CD4-positive, CD25-positive, alpha-beta regulatory T cell (primary cell): ENCODE measurements at regions not wholly inside any gene's neighbourhood (a gene's known extent, or its start where the extent isn't known, plus 50 kb on each side); places are given as distances from the start of the nearest gene placed in this dataset.

Experiments
- ATAC-seq, 2 donors: fragments of 150-1000 bp; cut with Tn5 transposase; one replicate each; pipeline ENCODE4 v1.10.0; 2021; ENCODE audit warnings: low read depth in 2 of 2, moderate number of reproducible peaks in 2 of 2, moderate library complexity in 1 of 2
- DNase-seq, 3 donors: peaks; one replicate each; pipeline versions ENCODE4 v3.0.0 to v3.0.0-alpha.2; 2012 to 2022; ENCODE audit warnings: mixed read lengths in 1 of 3
- H3K27ac ChIP-seq: one replicate; pipeline ENCODE4 v1.7.0; 2013; ENCODE audit warnings: mild to moderate bottlenecking, low read length; ENCODE audit not compliant: insufficient read depth, poor library complexity, severe bottlenecking
- H3K27me3 ChIP-seq: one replicate; pipeline ENCODE4 v1.7.0; 2013; ENCODE audit warnings: low read length; ENCODE audit not compliant: control insufficient read depth, insufficient read depth
- H3K36me3 ChIP-seq: one replicate; pipeline ENCODE4 v1.7.0; 2013; ENCODE audit warnings: mild to moderate bottlenecking, low read length, moderate library complexity; ENCODE audit not compliant: control insufficient read depth, insufficient read depth
- H3K4me1 ChIP-seq: 2 replicates; pipeline ENCODE4 v1.7.0; 2013; ENCODE audit warnings: mild to moderate bottlenecking, low read length; ENCODE audit not compliant: insufficient read depth, control insufficient read depth, poor library complexity, severe bottlenecking
- H3K4me3 ChIP-seq: one replicate; pipeline ENCODE4 v1.7.0; 2013; ENCODE audit warnings: low read depth, mild to moderate bottlenecking, low read length, moderate library complexity
- H3K9me3 ChIP-seq, 2 experiments: 1 replicate in 1 of 2; 2 replicates in 1 of 2; pipeline ENCODE4 v1.7.0; 2013; ENCODE audit warnings: low read length in 2 of 2, mild to moderate bottlenecking in 1 of 2, moderate library complexity in 1 of 2; ENCODE audit not compliant: control insufficient read depth in 2 of 2
- H3K27ac Mint-ChIP-seq, 3 donors: one replicate each; pipeline ENCODE4 v1.8.0; 2020 to 2022; ENCODE audit warnings: mild to moderate bottlenecking in 3 of 3, mixed read lengths in 3 of 3, moderate library complexity in 2 of 3
- H3K27me3 Mint-ChIP-seq: one replicate; pipeline ENCODE4 v1.8.0; 2022; ENCODE audit warnings: mild to moderate bottlenecking, mixed read lengths
- H3K36me3 Mint-ChIP-seq: one replicate; pipeline ENCODE4 v1.8.0; 2020; ENCODE audit warnings: mixed read lengths
- H3K4me1 Mint-ChIP-seq, 4 donors: one replicate each; pipeline ENCODE4 v1.8.0; 2020 to 2022; ENCODE audit warnings: mixed read lengths in 4 of 4, mild to moderate bottlenecking in 1 of 4
- H3K4me3 Mint-ChIP-seq, 4 donors: one replicate each; pipeline ENCODE4 v1.8.0; 2020 to 2022; ENCODE audit warnings: mild to moderate bottlenecking in 4 of 4, mixed read lengths in 4 of 4, moderate library complexity in 3 of 4
- H3K9me3 Mint-ChIP-seq, 7 donors: one replicate each; pipeline ENCODE4 v1.8.0; 2020 to 2022; ENCODE audit warnings: mixed read lengths in 7 of 7, mild to moderate bottlenecking in 3 of 7, moderate library complexity in 2 of 7

- Mint-ChIP-seq H3K27me3 (no peaks in the 10 kb centered on the region), H3K9me3 (peaks cover 0 to 27% (median 10%) of the 10 kb centered on the region in 7 donors), H3K4me1 (no peaks in the 10 kb centered on the region), H3K27ac (no peak overlapping the region), H3K4me3 (no peak overlapping the region), H3K36me3 (no peaks in the 10 kb centered on the region)
- H3K4me1 ChIP-seq = no peaks in the 10 kb centered on the region
- H3K27me3 ChIP-seq = no peaks in the 10 kb centered on the region
- no peaks in the 10 kb centered on the region for H3K36me3 ChIP-seq
- no peak overlapping the region for H3K4me3 ChIP-seq
- DNase-seq (no peak), ATAC-seq (no peak)
- H3K9me3 ChIP-seq = no peaks in the 10 kb centered on the region
- no peak overlapping the region for H3K27ac ChIP-seq
Observed at GRCh38 chr4:30314001-30314400, 406.2 kb upstream of the PCDH7 start.

GRCh38 chr4:30330894-30331652 lies 389.1 kb upstream of the PCDH7 start:
- Mint-ChIP-seq H3K36me3 (no peaks in the 10 kb centered on the region), H3K27me3 (no peaks in the 10 kb centered on the region), H3K27ac (no peak overlapping the region), H3K4me1 (no peaks in the 10 kb centered on the region), H3K4me3 (no peak overlapping the region), H3K9me3 (peaks cover 0 to 23% (median 7%) of the 10 kb centered on the region in 7 donors)
- DNase-seq (no peak), ATAC-seq (no peak)
- Histone ChIP-seq H3K27ac (no peak overlapping the region), H3K4me3 (no peak overlapping the region), H3K27me3 (no peaks in the 10 kb centered on the region), H3K9me3 (peaks cover 0 to 23% of the 10 kb centered on the region in 2 experiments), H3K4me1 (no peaks in the 10 kb centered on the region), H3K36me3 (no peaks in the 10 kb centered on the region)

- Mint-ChIP-seq H3K27me3 (no peaks in the 10 kb centered on the region), H3K36me3 (no peaks in the 10 kb centered on the region), H3K4me3 (no peak overlapping the region), H3K4me1 (no peaks in the 10 kb centered on the region), H3K27ac (no peak overlapping the region), H3K9me3 (peaks cover 0 to 20% (median 7%) of the 10 kb centered on the region in 7 donors)
- Histone ChIP-seq H3K36me3 (no peaks in the 10 kb centered on the region), H3K27me3 (no peaks in the 10 kb centered on the region), H3K9me3 (peaks cover 0 to 4% of the 10 kb centered on the region in 2 experiments), H3K4me1 (no peaks in the 10 kb centered on the region), H3K4me3 (no peak overlapping the region), H3K27ac (no peak overlapping the region)
- ATAC-seq (no peak), DNase-seq (no peak)
Observed at GRCh38 chr4:30341731-30342130, 378.4 kb upstream of the PCDH7 start.

- no peaks in the 10 kb centered on the region for H3K4me1 Mint-ChIP-seq
- no peak for DNase-seq
- Histone ChIP-seq H3K4me3 (no peak overlapping the region), H3K27ac (no peak overlapping the region), H3K4me1 (no peaks in the 10 kb centered on the region), H3K27me3 (no peaks in the 10 kb centered on the region), H3K9me3 (peaks cover 0 to 4% of the 10 kb centered on the region in 2 experiments), H3K36me3 (no peaks in the 10 kb centered on the region)
- no peak overlapping the region for H3K27ac Mint-ChIP-seq
- no peaks in the 10 kb centered on the region for H3K36me3 Mint-ChIP-seq
- H3K27me3 Mint-ChIP-seq = no peaks in the 10 kb centered on the region
- ATAC-seq = no peak
- H3K9me3 Mint-ChIP-seq = peaks cover 0 to 24% (median 9%) of the 10 kb centered on the region in 7 donors
- peak overlapping the region in 1 of 4 donors; percentile 27 for H3K4me3 Mint-ChIP-seq
Observed at GRCh38 chr4:30350288-30350687, 369.9 kb upstream of the PCDH7 start.

DNA sequence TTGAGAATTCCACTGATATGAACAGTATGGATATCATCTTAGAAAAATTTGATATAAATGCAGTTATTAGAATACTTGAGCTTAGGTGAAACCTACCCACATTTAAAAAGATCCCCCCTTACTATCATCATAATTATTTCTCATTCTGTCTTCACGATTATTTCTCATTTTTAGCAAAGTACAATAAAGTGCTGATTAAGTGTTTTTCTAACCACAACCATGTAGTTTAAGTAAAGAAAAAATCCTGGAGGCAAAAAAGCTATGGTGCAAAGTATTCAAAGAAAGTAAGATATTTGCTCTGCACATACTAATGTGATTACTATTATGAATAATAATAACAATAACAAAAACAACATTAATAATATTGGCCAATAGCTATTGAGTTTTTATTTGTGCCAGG lies 365.6 kb upstream of the PCDH7 start:
- Mint-ChIP-seq H3K4me1 (no peaks in the 10 kb centered on the region), H3K27me3 (no peaks in the 10 kb centered on the region), H3K9me3 (peaks cover 0 to 26% (median 11%) of the 10 kb centered on the region in 7 donors), H3K36me3 (no peaks in the 10 kb centered on the region), H3K4me3 (no peak overlapping the region), H3K27ac (no peak overlapping the region)
- DNase-seq = no peak
- no peaks in the 10 kb centered on the region for H3K4me1 ChIP-seq
- H3K36me3 ChIP-seq = no peaks in the 10 kb centered on the region
- H3K9me3 ChIP-seq = peaks cover 0 to 4% of the 10 kb centered on the region in 2 experiments
- no peaks in the 10 kb centered on the region for H3K27me3 ChIP-seq
- no peak for ATAC-seq
- H3K27ac ChIP-seq = no peak overlapping the region
- no peak overlapping the region for H3K4me3 ChIP-seq

DNA sequence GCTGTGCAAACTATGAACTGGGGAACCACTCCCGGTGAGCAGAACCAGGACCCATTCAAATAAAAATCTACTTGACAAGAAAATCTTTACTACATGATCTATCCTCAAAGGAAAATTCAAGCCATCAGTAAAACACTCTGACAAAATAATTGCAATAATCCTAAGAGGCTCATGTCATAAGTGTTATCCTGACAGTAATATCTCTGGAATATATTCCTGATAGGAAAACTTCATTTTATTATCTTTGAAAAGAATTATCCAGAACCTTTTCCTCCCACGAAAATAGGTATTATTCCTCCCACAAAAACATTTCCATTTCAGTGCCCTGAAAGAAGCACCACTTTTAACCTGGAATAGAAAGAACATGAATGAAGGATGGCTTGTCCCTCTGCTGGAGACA lies 357.7 kb upstream of the PCDH7 start:
- no peaks in the 10 kb centered on the region for H3K4me1 ChIP-seq
- no peak overlapping the region for H3K27ac ChIP-seq
- Mint-ChIP-seq H3K4me3 (no peak overlapping the region), H3K27ac (no peak overlapping the region), H3K27me3 (no peaks in the 10 kb centered on the region), H3K4me1 (no peaks in the 10 kb centered on the region), H3K36me3 (no peaks in the 10 kb centered on the region), H3K9me3 (peaks cover 0 to 39% (median 8%) of the 10 kb centered on the region in 7 donors)
- H3K4me3 ChIP-seq = no peak overlapping the region
- DNase-seq (no peak), ATAC-seq (no peak)
- H3K27me3 ChIP-seq = no peaks in the 10 kb centered on the region
- peaks cover 2 to 12% of the 10 kb centered on the region in 2 experiments for H3K9me3 ChIP-seq
- no peaks in the 10 kb centered on the region for H3K36me3 ChIP-seq

DNA sequence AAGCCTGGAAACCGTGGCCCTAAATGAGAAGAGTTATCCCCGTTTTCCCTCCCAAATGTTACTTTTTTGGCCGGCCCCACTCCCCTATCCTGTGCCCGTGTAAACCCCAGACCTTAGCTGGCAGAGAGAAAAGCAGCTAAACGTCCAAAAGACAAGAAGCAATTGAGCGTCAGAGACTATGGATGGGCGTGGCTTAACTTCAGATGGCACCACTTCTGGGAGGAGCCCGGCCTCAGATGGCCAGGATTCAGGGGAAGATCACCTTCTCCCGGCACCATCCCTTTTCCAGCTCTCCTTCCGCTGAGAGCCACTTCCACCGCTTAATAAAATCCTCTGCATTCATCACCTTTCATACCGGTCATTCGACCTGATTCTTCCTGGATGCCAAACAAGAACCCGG lies 350.1 kb upstream of the PCDH7 start:
- Mint-ChIP-seq H3K27me3 (no peaks in the 10 kb centered on the region), H3K9me3 (peaks cover 2 to 25% (median 7%) of the 10 kb centered on the region in 7 donors), H3K4me1 (no peaks in the 10 kb centered on the region), H3K27ac (no peak overlapping the region), H3K36me3 (no peaks in the 10 kb centered on the region), H3K4me3 (no peak overlapping the region)
- no peak overlapping the region for H3K27ac ChIP-seq
- no peaks in the 10 kb centered on the region for H3K27me3 ChIP-seq
- ATAC-seq = no peak
- no peak for DNase-seq
- H3K4me1 ChIP-seq = no peaks in the 10 kb centered on the region
- no peak overlapping the region for H3K4me3 ChIP-seq
- H3K36me3 ChIP-seq = no peaks in the 10 kb centered on the region
- H3K9me3 ChIP-seq = peaks cover 4 to 5% of the 10 kb centered on the region in 2 experiments

GRCh38 chr4:30380404-30380998 lies 339.7 kb upstream of the PCDH7 start:
- H3K9me3 Mint-ChIP-seq = peaks cover 0 to 22% (median 8%) of the 10 kb centered on the region in 7 donors
- DNase-seq (peak in 1 of 3 donors; percentile 15), ATAC-seq (no peak)
- no peak overlapping the region for H3K4me3 Mint-ChIP-seq
- Histone ChIP-seq H3K4me1 (no peaks in the 10 kb centered on the region), H3K9me3 (no peaks in the 10 kb centered on the region), H3K36me3 (no peaks in the 10 kb centered on the region), H3K27ac (no peak overlapping the region), H3K4me3 (no peak overlapping the region), H3K27me3 (no peaks in the 10 kb centered on the region)
- H3K27ac Mint-ChIP-seq = no peak overlapping the region
- no peaks in the 10 kb centered on the region for H3K4me1 Mint-ChIP-seq
- no peaks in the 10 kb centered on the region for H3K36me3 Mint-ChIP-seq
- no peaks in the 10 kb centered on the region for H3K27me3 Mint-ChIP-seq
